Hepatocyte (in vitro differentiated cells): ENCODE measurements at regions not wholly inside any gene's neighbourhood (a gene's known extent, or its start where the extent isn't known, plus 50 kb on each side); places are given as distances from the start of the nearest gene placed in this dataset.

ENCODE experiments used
- EZH2phosphoT487 ChIP-seq: fragments of 200-600 bp; sonication (generic); IDR thresholded peaks from one replicate; pipeline ENCODE4 v1.6.1; 2018; ENCODE audit warnings: antibody characterized with exemption, mild to moderate bottlenecking, low read depth, moderate library complexity; ENCODE audit not compliant: unreplicated experiment, severe bottlenecking
- TF ChIP-seq, protein P1 (sequence below): fragments of 200-600 bp; sonication (generic); IDR thresholded peaks from 2 replicates; pipeline ENCODE4 v1.5.1; 2016; ENCODE audit warnings: antibody characterized with exemption, mild to moderate bottlenecking; ENCODE audit not compliant: poor library complexity

DNA sequence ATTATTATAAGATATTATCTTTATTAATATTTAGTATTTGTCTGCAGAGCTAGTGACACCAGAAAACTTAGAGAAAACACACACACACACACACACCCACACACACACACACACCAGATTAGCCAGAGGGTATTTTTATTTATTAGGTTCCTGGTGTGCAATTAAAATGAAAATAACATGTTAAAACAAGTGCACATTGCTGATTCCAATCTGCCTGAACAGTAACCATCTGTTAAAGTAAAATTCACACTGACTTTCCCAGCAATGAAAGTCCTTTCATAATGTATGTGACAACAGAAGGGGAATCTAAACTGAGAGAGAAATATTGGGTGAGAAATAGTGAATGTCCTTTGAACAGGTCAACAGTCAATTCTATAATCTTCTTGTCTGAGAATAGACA, 2323.5 kb upstream of the ACO1 start:
- TF ChIP-seq EZH2phosphoT487 = no peak
- TF ChIP-seq, protein P1, sequence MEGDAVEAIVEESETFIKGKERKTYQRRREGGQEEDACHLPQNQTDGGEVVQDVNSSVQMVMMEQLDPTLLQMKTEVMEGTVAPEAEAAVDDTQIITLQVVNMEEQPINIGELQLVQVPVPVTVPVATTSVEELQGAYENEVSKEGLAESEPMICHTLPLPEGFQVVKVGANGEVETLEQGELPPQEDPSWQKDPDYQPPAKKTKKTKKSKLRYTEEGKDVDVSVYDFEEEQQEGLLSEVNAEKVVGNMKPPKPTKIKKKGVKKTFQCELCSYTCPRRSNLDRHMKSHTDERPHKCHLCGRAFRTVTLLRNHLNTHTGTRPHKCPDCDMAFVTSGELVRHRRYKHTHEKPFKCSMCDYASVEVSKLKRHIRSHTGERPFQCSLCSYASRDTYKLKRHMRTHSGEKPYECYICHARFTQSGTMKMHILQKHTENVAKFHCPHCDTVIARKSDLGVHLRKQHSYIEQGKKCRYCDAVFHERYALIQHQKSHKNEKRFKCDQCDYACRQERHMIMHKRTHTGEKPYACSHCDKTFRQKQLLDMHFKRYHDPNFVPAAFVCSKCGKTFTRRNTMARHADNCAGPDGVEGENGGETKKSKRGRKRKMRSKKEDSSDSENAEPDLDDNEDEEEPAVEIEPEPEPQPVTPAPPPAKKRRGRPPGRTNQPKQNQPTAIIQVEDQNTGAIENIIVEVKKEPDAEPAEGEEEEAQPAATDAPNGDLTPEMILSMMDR = no peak
